ENCODE measurements at regions not wholly inside any gene's neighbourhood (a gene's known extent, or its start where the extent isn't known, plus 50 kb on each side); places are given as distances from the start of the nearest gene placed in this dataset.

DNA sequence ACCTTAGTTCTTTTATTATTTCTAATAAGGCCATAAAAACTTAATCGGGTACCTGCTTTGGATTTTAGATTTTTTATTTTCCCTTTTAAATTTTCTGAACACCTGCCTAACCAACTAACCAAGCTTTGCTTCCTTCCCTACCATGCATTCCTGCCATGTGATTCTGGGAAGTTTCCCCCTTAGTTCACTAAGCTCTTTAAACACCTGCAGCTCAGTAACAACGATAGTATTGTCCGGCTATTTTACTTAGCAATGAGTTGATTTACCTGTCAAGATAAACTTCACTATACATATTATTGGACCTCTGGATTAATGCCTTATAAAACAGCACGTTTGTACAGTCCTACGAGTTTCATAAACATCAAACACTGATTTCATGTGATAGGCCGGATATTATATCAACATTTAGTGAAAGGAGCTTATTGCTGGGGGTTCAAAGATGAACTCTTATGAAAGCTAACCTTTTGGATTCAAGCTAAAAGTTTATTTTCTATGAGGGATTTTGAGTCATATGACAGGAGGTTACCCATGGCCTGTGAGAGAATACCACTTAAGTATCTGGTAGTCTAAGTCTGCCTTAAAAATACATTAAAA is 81.0 kb upstream of the STARD13 start:
- Histone ChIP-seq H3K9me3 (ENCODE audit: low read depth, low read length) (no peaks in the 10 kb centered on the region), H3K36me3 (ENCODE audit: insufficient read depth, low read length) (no peaks in the 10 kb centered on the region), H3K4me3 (peak overlapping the region; percentile 49; the same call in 1 of the 2 replicates), H3K27ac (peak overlapping the region; percentile 69; the same call in 1 of the 2 replicates), H3K9ac (ENCODE audit: insufficient read length) (peak overlapping the region; percentile 12)
- no peak for DNase-seq (ENCODE audit: low read depth, low spot score)
- no peak for TF ChIP-seq POLR2AphosphoS5 (IDR thresholded peaks at IDR 0.05; ENCODE audit: borderline replicate concordance, low read depth, low read length)
- no peak for TF ChIP-seq EZH2 (IDR thresholded peaks at IDR 0.05)
- no peak for TF ChIP-seq FOXP2 (optimal IDR thresholded peaks at IDR 0.05; ENCODE audit: control extremely low read depth, extremely low read length, insufficient read depth)

DNA sequence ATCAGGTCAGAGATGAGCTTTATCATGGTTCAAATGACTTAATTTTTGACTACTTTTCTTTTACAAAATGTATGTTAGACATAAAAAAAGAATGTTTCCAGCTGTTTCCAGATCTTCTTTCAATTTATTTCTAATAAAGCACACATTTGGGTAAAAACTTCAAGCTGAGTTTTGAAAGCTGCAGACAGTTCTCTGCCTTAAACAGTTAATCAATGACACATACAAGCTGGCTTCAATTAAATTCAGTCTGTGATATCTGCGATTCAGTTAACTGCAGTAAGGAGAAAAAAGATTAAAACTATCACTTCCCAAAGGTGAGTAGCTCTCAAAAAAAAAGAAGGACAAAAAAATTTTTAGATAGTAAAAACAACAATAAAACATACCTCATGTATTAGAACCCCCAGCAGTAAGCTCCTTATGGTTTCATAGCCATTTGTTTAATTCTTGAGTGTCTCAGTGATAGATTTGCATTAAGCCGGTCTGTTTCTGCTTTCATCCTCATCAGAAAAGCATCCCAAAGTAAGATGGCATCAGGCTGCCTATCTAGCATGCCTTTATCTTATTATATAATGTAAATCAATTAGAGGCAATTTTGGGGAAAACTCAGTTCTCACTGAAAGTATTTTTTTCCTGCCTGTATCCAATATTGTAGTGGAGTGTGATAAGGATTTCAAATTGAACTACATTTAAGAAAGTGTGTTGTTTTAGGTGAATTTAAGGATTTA is 81.8 kb upstream of the STARD13 start:
- Histone ChIP-seq H3K9me3 (ENCODE audit: low read depth, low read length) (no peaks in the 10 kb centered on the region), H3K27ac (peak overlapping the region; percentile 69; the same call in 1 of the 2 replicates), H3K9ac (ENCODE audit: insufficient read length) (peak overlapping the region; percentile 12), H3K4me3 (peak overlapping the region; percentile 49; the same call in 1 of the 2 replicates), H3K36me3 (ENCODE audit: insufficient read depth, low read length) (no peaks in the 10 kb centered on the region)
- TF ChIP-seq EZH2 (IDR thresholded peaks at IDR 0.05) (no peak), POLR2AphosphoS5 (IDR thresholded peaks at IDR 0.05; ENCODE audit: borderline replicate concordance, low read depth, low read length) (no peak), FOXP2 (optimal IDR thresholded peaks at IDR 0.05; ENCODE audit: control extremely low read depth, extremely low read length, insufficient read depth) (no peak)
- no peak for DNase-seq (ENCODE audit: low read depth, low spot score)

DNA sequence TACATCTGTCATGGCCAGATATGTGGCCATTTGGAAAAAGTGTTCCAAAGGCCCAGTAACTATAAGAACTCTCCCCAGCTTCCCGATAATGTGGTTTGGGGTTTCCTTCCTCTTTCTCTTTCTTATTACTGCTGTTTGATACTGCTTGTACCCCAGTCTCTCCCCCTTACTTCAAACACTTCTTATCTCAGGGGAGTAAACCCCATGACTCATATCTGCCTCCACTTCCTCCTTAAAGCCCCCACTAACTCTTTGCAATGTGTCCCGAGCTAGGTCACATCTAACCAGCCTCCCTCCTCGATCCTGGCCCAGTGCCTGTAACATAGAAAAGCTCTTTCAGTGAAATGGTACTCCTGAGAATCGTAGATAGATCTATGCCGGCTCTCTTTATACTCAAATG is 82.4 kb upstream of the STARD13 start:
- Histone ChIP-seq H3K4me3 (no peak overlapping the region), H3K9me3 (ENCODE audit: low read depth, low read length) (no peaks in the 10 kb centered on the region), H3K9ac (ENCODE audit: insufficient read length) (no peak overlapping the region), H3K27ac (no peak overlapping the region), H3K36me3 (ENCODE audit: insufficient read depth, low read length) (no peaks in the 10 kb centered on the region)
- no peak for DNase-seq (ENCODE audit: low read depth, low spot score)
- TF ChIP-seq FOXP2 (optimal IDR thresholded peaks at IDR 0.05; ENCODE audit: control extremely low read depth, extremely low read length, insufficient read depth) (no peak), EZH2 (IDR thresholded peaks at IDR 0.05) (no peak), POLR2AphosphoS5 (IDR thresholded peaks at IDR 0.05; ENCODE audit: borderline replicate concordance, low read depth, low read length) (no peak)

DNA sequence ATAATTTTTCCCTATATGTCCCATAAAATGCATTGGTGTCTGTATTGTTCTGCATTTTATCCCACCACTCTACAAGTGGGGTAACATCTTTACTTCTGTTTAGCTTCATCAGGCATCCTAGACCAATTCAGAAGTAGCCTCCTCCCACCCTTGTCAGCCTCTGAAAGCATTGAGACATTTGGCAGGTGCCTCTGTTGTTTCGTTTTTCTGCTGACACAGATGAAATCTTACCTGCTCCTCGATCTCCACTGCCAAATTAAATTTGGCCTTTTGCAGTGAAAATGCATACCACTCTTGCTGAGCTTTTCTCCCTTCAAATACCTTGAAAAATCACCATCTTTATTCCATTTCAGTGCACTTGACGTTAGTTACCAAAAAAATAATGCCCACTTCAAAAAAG is 83.5 kb upstream of the STARD13 start:
- H3K4me3 ChIP-seq, result no peak overlapping the region
- DNase-seq (ENCODE audit: low read depth, low spot score), result no peak
- H3K9ac ChIP-seq (ENCODE audit: insufficient read length), result no peak overlapping the region
- H3K36me3 ChIP-seq (ENCODE audit: insufficient read depth, low read length), result no peaks in the 10 kb centered on the region
- no peak overlapping the region for H3K27ac ChIP-seq
- TF ChIP-seq FOXP2 (optimal IDR thresholded peaks at IDR 0.05; ENCODE audit: control extremely low read depth, extremely low read length, insufficient read depth) (no peak), EZH2 (IDR thresholded peaks at IDR 0.05) (no peak), POLR2AphosphoS5 (IDR thresholded peaks at IDR 0.05; ENCODE audit: borderline replicate concordance, low read depth, low read length) (no peak)
- H3K9me3 ChIP-seq (ENCODE audit: low read depth, low read length), result no peaks in the 10 kb centered on the region

DNA sequence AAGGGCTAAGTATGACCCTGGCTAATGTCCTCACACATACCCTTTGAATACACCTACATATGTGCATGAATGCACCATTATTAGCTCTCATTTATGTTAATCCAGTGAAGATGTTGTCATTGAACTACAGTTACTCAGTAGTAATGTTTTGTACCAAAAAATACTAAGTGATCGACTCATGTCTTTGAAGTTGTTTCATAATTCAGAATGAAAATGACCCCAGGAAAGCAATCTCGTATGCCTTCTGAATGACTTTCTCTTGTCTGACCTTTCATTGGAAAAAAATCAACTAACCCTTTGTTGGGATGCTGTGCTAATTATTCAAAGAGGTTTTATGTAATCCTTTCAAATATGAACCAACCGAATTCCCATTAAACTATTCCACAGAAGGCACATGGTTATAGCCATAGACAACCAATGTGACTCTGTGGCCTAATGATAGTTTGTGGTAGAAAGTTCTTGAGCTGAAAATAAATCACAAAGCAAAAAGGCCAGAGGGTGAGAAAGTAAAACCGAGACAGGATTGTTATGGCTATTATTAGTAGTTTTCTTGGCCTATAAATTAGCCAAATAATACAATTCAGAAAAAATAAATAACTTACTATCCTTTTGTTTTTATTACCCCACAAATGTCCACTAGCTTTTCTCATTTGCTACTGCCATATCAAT is 86.8 kb upstream of the STARD13 start:
- no peak overlapping the region for H3K9ac ChIP-seq (ENCODE audit: insufficient read length)
- no peak overlapping the region for H3K27ac ChIP-seq
- TF ChIP-seq FOXP2 (optimal IDR thresholded peaks at IDR 0.05; ENCODE audit: control extremely low read depth, extremely low read length, insufficient read depth) (no peak), POLR2AphosphoS5 (IDR thresholded peaks at IDR 0.05; ENCODE audit: borderline replicate concordance, low read depth, low read length) (no peak), EZH2 (IDR thresholded peaks at IDR 0.05) (no peak)
- no peaks in the 10 kb centered on the region for H3K36me3 ChIP-seq (ENCODE audit: insufficient read depth, low read length)
- no peaks in the 10 kb centered on the region for H3K9me3 ChIP-seq (ENCODE audit: low read depth, low read length)
- DNase-seq (ENCODE audit: low read depth, low spot score), result no peak
- no peak overlapping the region for H3K4me3 ChIP-seq

DNA sequence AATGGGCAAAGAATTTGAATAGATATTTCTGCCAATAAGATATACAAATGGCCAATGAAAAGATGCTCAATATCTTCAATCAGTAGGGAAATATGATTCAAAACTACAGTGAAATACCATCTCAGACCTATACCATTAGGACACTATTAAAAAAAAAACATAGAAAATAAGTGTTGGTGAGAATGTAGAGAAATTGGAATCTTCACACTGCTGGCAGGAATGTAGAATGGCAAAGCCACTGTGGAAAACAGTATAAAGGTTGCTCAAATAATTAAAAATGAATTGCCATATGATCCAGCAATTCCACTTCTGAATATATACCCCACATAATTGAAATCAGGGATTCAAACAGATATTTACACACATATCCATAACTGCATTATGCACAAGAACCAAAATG is 88.1 kb upstream of the STARD13 start:
- Histone ChIP-seq H3K36me3 (ENCODE audit: insufficient read depth, low read length) (no peaks in the 10 kb centered on the region), H3K27ac (no peak overlapping the region), H3K9ac (ENCODE audit: insufficient read length) (no peak overlapping the region), H3K4me3 (no peak overlapping the region), H3K9me3 (ENCODE audit: low read depth, low read length) (no peaks in the 10 kb centered on the region)
- TF ChIP-seq FOXP2 (optimal IDR thresholded peaks at IDR 0.05; ENCODE audit: control extremely low read depth, extremely low read length, insufficient read depth) (no peak), POLR2AphosphoS5 (IDR thresholded peaks at IDR 0.05; ENCODE audit: borderline replicate concordance, low read depth, low read length) (no peak), EZH2 (IDR thresholded peaks at IDR 0.05) (no peak)
- DNase-seq (ENCODE audit: low read depth, low spot score), result no peak

DNA sequence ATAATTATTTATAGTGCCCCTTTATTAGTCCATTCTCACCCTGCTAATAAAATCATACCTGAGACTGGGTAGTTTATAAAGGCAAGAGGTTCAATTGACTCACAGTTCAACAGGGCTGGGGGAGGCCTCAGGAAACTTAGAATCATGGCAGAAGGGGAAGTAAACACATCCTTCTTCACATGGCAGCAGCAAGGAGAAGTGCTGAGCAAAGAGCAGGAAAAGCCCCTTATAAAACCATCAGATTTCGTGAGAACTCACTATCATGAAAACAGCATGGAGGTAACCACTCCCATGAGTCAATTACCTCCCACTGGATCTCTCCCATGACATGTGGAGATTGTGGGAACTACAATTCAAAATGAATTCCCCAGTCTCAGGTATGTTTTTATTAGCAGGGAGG is 89.9 kb upstream of the STARD13 start:
- Histone ChIP-seq H3K36me3 (ENCODE audit: insufficient read depth, low read length) (no peaks in the 10 kb centered on the region), H3K9me3 (ENCODE audit: low read depth, low read length) (no peaks in the 10 kb centered on the region), H3K4me3 (no peak overlapping the region), H3K9ac (ENCODE audit: insufficient read length) (no peak overlapping the region), H3K27ac (no peak overlapping the region)
- DNase-seq (ENCODE audit: low read depth, low spot score), result no peak
- TF ChIP-seq FOXP2 (optimal IDR thresholded peaks at IDR 0.05; ENCODE audit: control extremely low read depth, extremely low read length, insufficient read depth) (no peak), POLR2AphosphoS5 (IDR thresholded peaks at IDR 0.05; ENCODE audit: borderline replicate concordance, low read depth, low read length) (no peak), EZH2 (IDR thresholded peaks at IDR 0.05) (no peak)

DNA sequence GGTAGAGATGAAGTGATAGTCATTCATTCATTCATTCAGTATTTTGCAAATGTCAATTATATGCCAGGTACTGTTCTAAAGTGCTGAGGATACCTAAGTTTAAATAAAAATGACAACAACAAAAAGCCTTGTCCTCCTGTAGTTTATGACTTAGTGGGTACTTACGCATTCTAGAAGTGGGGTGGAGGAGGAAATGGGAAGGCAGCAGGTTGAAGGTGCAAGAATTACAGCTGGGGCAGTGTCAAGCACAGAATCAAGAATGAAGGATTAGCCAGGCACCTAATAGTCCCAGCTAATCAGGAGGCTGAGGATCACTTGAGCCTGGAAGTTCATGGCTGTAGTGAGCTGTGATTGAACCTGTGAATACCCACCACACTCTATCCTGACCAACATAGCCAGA is 90.7 kb upstream of the STARD13 start:
- no peak overlapping the region for H3K9ac ChIP-seq (ENCODE audit: insufficient read length)
- H3K36me3 ChIP-seq (ENCODE audit: insufficient read depth, low read length), result no peaks in the 10 kb centered on the region

More for the DNA sequence above, 90.7 kb upstream of the STARD13 start:
- no peak for DNase-seq (ENCODE audit: low read depth, low spot score)
- no peak overlapping the region for H3K27ac ChIP-seq
- H3K4me3 ChIP-seq, result no peak overlapping the region
- TF ChIP-seq EZH2 (IDR thresholded peaks at IDR 0.05), result no peak
- no peak for TF ChIP-seq FOXP2 (optimal IDR thresholded peaks at IDR 0.05; ENCODE audit: control extremely low read depth, extremely low read length, insufficient read depth)
- TF ChIP-seq POLR2AphosphoS5 (IDR thresholded peaks at IDR 0.05; ENCODE audit: borderline replicate concordance, low read depth, low read length), result no peak
- H3K9me3 ChIP-seq (ENCODE audit: low read depth, low read length), result no peaks in the 10 kb centered on the region

Measured in SK-N-MC (cell line).